Activated T-cell treated with anti-CD3 and anti-CD28 coated beads, Interleukin-2, amount 50 U/mL, for 1 hour (primary cell): ENCODE measurements at regions not wholly inside any gene's neighbourhood (a gene's known extent, or its start where the extent isn't known, plus 50 kb on each side); places are given as distances from the start of the nearest gene placed in this dataset.

ENCODE experiments used
- DNase-seq: peaks from one replicate; pipeline ENCODE4 v3.0.0-alpha.2; 2020

- DNase-seq = no peak
Observed at GRCh38 chr9:105921057-105921726, 226.9 kb downstream of the TMEM38B start.

DNA sequence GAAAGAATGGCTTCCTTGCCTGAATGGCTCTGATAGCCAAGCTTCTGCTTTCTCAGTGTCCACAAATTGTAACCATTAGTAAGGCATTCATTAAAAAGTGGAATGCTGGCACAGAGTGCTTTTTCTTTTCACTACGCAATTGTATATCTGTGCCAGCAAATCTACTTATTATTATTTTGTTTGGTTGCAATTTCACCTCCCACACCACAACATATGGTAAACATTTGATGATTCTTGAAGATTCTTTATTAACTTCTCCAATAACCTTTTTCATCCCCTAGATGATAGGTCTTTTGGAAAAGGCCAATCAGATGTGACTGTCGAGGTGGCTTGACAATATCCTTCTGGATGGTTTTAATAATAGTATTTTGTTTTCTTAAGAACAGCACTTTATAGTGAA is 234.1 kb downstream of the TMEM38B start:
- DNase-seq = no peak

- DNase-seq = no peak
Observed at GRCh38 chr9:105930011-105930627, 235.8 kb downstream of the TMEM38B start.

DNA sequence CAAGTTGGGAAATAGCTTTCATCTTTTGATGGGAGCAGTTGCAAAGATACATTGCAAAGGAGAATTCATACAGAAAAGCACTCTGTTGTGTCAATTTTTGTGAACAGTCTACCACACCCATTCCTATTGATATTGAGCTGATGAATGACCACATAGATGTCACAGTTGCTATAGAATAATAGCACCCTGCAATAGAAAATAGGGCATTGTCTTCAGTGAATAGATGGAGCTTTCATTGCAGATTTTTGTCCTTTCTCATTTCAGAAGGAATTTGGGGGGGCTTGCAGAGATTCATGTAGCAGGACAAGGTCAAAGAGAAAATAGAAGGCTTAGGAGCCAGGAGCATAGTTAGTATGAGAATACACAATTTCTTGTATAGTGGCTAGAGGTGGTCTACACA is 237.9 kb downstream of the TMEM38B start:
- no peak for DNase-seq

DNA sequence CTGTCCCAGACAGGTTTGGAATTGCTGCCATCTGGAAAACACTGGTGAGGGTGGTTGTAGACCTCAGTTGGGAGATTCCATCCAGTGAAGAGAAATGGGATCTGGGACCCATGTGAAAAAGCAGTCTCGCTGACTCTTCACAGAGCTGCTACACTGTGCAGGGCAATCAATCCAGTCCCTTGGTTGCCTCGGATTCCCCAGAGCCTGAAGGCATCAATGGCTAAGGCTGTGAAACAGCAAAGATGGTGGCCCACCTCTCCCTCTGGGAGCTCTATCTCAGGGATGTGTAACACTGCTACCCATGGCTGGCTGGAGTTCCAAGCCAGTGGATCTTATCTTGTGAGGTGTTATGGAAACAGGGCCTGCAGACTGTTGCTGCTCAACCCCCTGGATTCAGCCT is 256.1 kb downstream of the TMEM38B start:
- no peak for DNase-seq

- DNase-seq = no peak
Observed at GRCh38 chr9:105950894-105951293, 256.6 kb downstream of the TMEM38B start.

GRCh38 chr9:105954517-105954916 is 260.2 kb downstream of the TMEM38B start:
- DNase-seq = no peak

- no peak for DNase-seq
Observed at GRCh38 chr9:105957830-105958229, 263.5 kb downstream of the TMEM38B start.

GRCh38 chr9:105958587-105958986 is 264.2 kb downstream of the TMEM38B start:
- DNase-seq = no peak

- DNase-seq = no peak
Observed at GRCh38 chr9:105959531-105959930, 265.2 kb downstream of the TMEM38B start.

DNA sequence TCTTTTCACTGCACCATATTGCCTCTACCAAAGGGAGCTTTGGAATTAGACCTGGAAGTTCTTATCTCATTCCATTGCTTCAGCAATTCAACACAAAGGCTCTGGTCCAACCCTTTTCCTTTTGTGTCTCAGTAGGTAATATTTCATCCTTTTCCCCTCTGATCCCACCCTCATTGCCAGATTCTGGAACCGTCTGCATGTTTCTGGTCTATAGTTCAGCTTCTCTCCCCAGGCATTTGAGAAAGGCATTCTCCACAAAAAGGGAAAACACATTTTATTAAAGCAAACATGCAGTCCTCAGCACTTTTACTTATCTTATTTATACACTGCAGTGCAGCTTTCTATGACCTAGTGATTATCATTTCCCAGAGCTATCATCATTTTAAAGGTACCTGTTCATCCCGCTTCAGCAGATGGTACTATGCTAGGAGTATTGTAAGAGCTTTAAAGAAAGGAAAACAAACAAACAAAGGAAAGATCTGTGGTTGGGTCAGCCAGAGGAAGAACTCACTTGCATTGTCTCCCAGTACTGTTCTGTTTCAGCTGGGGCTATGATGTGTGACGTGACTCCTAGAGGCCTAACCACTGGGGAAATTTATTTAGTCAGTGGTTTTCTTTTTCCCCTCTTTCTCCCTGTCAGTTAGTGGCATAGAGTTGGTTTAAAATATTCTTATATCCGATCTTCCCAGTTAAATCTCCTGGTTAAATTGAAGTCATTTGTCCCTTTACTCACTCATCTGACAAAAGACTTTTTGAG is 269.2 kb downstream of the TMEM38B start:
- DNase-seq = no peak

- no peak for DNase-seq
Observed at GRCh38 chr9:105964156-105964555, 269.8 kb downstream of the TMEM38B start.

GRCh38 chr9:105966834-105967233 is 272.5 kb downstream of the TMEM38B start:
- no peak for DNase-seq

DNA sequence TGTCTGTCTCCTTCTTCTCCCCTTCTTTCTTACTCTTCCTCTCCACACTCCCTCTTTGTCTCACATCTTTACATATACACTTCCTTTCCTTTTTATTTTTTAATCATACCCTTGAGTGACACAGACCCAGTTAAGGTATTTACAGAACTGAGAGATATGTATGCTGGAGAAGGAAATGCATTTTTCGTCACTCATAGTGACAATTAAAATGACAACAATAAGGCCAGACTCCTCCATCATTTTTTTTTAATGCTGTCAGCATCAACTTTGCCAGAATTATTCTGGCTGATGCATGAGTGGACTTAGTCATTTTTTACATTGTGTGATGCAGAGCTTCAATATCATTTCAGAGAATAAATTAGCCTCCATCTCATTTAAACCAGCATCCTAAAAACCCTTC is 272.9 kb downstream of the TMEM38B start:
- DNase-seq = no peak

GRCh38 chr9:105967797-105968196 is 273.5 kb downstream of the TMEM38B start:
- DNase-seq = no peak

DNA sequence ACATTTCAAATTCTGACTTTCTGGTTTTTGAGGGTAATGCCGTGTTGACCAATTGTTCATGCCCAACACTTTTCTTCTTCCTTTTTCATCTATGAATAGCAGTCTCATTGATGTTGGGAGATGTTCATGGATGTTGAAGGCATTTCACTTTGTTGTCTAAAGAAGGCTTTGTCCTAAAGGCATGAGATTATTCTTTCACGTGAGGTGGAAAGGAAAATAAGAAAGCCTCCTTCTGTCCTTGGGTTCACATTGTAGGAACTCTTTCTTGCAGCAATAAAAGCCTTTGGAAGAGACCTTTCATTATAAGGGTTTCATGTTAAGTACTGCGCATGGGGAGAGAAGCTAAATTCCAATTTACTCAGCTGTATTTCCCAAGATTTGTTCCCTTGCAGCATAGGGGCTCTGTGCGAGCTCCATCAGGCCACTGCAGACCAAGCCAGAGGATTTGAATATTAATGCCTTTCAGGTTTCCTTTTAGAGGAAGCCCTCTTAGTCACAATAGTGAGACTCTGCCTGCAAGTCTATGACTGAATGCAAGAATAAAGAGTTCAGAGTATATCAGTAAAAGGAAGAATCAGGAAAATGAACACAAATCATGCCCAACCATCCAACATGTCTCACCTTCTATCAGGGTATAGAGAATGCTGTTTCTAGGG is 274.6 kb downstream of the TMEM38B start:
- DNase-seq = no peak

- no peak for DNase-seq
Observed at GRCh38 chr9:105969636-105970035, 275.3 kb downstream of the TMEM38B start.

GRCh38 chr9:105971986-105972385 is 277.6 kb downstream of the TMEM38B start:
- DNase-seq = no peak

- DNase-seq = no peak
Observed at GRCh38 chr9:105972466-105973204, 278.3 kb downstream of the TMEM38B start.

DNA sequence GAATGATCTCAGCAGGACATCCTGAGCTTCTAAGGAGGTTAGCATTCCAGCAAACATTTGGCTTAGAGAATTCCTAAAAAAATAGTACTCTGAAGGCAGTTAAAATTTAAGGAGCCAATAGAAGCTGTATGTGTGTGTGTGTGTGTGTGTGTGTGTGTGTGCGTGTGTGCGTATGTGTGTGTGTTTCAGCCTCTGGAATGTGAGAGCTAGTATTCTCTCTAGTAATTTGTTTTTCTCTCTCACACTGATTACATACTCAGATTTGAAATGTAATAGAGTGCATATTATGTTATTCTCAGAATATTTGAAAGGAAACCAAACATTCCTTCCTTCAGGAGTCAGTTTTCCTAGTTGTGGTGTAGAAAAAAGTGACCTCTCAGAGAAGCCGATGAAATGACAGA is 279.6 kb downstream of the TMEM38B start:
- no peak for DNase-seq

DNA sequence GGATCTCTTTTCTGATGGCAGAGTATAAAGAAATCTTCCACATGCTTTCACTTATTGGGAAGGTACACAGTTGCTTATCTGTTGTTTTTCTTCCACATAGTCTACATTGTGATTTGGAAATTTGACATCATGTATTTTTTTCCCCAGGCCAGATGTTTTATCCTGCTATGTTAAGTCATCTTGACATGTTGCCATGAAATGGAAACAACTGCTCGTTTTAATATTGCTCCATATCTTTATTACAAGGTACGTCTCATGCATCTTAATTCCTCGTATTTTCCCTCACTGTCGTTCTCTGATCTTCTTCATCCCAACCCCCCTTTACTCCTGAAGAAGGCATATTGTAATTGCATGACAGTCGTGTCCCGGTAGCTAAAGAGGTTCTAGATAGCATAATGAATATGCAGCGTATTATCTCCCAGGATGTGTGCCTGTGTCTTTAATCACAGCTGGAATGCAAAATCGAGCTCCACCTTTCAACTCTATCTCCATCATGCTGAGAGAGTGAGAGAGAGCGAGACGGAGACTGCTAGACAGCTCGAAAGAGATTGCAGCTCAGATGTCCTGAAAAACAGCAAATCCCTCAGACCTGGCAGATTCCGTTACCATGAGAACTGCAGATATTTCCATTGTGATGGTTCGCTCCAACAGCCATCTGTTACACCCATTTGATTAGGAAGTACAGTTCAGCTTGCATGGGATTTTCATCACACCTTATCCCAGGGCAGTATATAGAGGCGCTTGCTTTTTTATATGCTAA is 281.7 kb downstream of the TMEM38B start:
- no peak for DNase-seq

- DNase-seq = no peak
Observed at GRCh38 chr9:105978336-105978735, 284.0 kb downstream of the TMEM38B start.
